Transverse colon (tissue), 4 donors: ENCODE measurements at regions not wholly inside any gene's neighbourhood (a gene's known extent, or its start where the extent isn't known, plus 50 kb on each side); places are given as distances from the start of the nearest gene placed in this dataset.
"Not testable (repeated sequence)": the region's sequence is repeated elsewhere in the genome, so short reads cannot be mapped to it uniquely, and the experiment has no call there.

Source experiments
- DNase-seq: peaks from one replicate; pipeline ENCODE4 v3.0.0-alpha.2; 2019
- H3K27ac ChIP-seq, 4 donors: fragments of 200-600 bp; sonication (generic); 2 replicates each; pipeline ENCODE4 v1.5.1; 2016 to 2018; ENCODE audit warnings: inconsistent platforms in 4 of 4
- H3K27me3 ChIP-seq: fragments of 200-600 bp; sonication (generic); 2 replicates; pipeline ENCODE4 v1.5.1; 2017; ENCODE audit warnings: inconsistent platforms
- H3K36me3 ChIP-seq, 4 donors: fragments of 200-600 bp; sonication (generic); 2 replicates each; pipeline ENCODE4 v1.5.1; 2017 to 2019; ENCODE audit warnings: inconsistent platforms in 4 of 4
- H3K4me1 ChIP-seq, 4 donors: fragments of 200-600 bp; sonication (generic); 2 replicates each; pipeline ENCODE4 v1.5.1; 2017 to 2020; ENCODE audit warnings: inconsistent platforms in 4 of 4
- H3K4me3 ChIP-seq, 4 donors: fragments of 200-600 bp; sonication (generic); 1 replicate in 1 of 4; 2 replicates in 3 of 4; pipeline versions ENCODE4 v1.5.1 to v1.6.1; 2017 to 2019; ENCODE audit warnings: inconsistent platforms in 4 of 4
- H3K9me3 ChIP-seq, 2 donors: fragments of 200-600 bp; sonication (generic); 2 replicates each; pipeline ENCODE4 v1.5.1; 2017 to 2019; ENCODE audit warnings: inconsistent platforms in 2 of 2
- CTCF ChIP-seq, 5 experiments: fragments of 200-600 bp in 3 of 5; fragments of 450-650 bp in 2 of 5; sonication (generic) in 3 of 5; IDR thresholded peaks; 1 replicate in 2 of 5; 2 replicates in 3 of 5; pipeline ENCODE4 v1.5.1; 2016 to 2017; ENCODE audit warnings: antibody characterized with exemption in 5 of 5, inconsistent platforms in 3 of 5, mild to moderate bottlenecking in 2 of 5, moderate library complexity in 1 of 5
- EP300 ChIP-seq: sonication (generic); formaldehyde crosslinking; IDR thresholded peaks from one replicate; pipeline ENCODE4 v1.6.1; 2017; ENCODE audit warnings: antibody characterized with exemption, low read depth
- POLR2A ChIP-seq: fragments of 450-650 bp; IDR thresholded peaks from one replicate; pipeline ENCODE4 v1.6.1; 2016; ENCODE audit warnings: antibody characterized with exemption, mild to moderate bottlenecking, moderate library complexity
- POLR2AphosphoS5 ChIP-seq, 3 donors: sonication (generic); formaldehyde crosslinking; IDR thresholded peaks; one replicate each; pipeline ENCODE4 v1.6.1; 2016; ENCODE audit warnings: antibody characterized with exemption in 3 of 3
- WGBS, 2 donors: methylation state at CpG; one replicate each; pipeline ENCODE4 v1.1.5; 2018; ENCODE audit warnings: low coverage in 1 of 2; 5-methylcytosine and 5-hydroxymethylcytosine counted together
- in situ Hi-C, 4 donors: fragments of 200-750 bp; cut with MboI; loops; one replicate each; pipeline versions ENCODE4 v1.15.0 to v1.15.1; 2017; ENCODE audit warnings: low sequenced_read_pairs in 3 of 4, low pct_ligation_motif_present in 1 of 4, low pct_unique_long_range_greater_than_20kb in 1 of 4
- intact Hi-C: fragments of 100-400 bp; cut with DNase I; formaldehyde crosslinking; loops from one replicate; pipeline ENCODE4 v1.15.1; 2023; ENCODE audit warnings: low total_unique reads

GRCh38 chr3:137134431-137134830 is 176.6 kb downstream of the IL20RB start:
- intact Hi-C loops (no loop called here), in situ Hi-C loops (no loop called here)
- no peak for DNase-seq
- Histone ChIP-seq H3K4me3 (no peak overlapping the region), H3K27ac (no peak overlapping the region), H3K27me3 (no peaks in the 10 kb centered on the region), H3K36me3 (no peaks in the 10 kb centered on the region), H3K9me3 (no peaks in the 10 kb centered on the region), H3K4me1 (no peaks in the 10 kb centered on the region)
- 33 to 38% methylated on average over 3 to 4 of the region's 4 CpGs for WGBS, 2 donors
- TF ChIP-seq POLR2AphosphoS5 (IDR thresholded peaks at IDR 0.05) (no peak), EP300 (no peak), CTCF (IDR thresholded peaks at IDR 0.05) (no peak), POLR2A (no peak)

GRCh38 chr3:137148406-137148805 is 190.6 kb downstream of the IL20RB start:
- no peak for TF ChIP-seq POLR2A
- TF ChIP-seq POLR2AphosphoS5 (IDR thresholded peaks at IDR 0.05) = no peak
- TF ChIP-seq CTCF (IDR thresholded peaks at IDR 0.05) = no peak
- no peak for TF ChIP-seq EP300
- in situ Hi-C loops = no loop called here
- intact Hi-C loops = no loop called here
- Histone ChIP-seq H3K4me3 (no peak overlapping the region), H3K27me3 (no peaks in the 10 kb centered on the region), H3K27ac (no peak overlapping the region), H3K9me3 (no peaks in the 10 kb centered on the region), H3K4me1 (no peaks in the 10 kb centered on the region), H3K36me3 (no peaks in the 10 kb centered on the region)
- WGBS, 2 donors = 53 to 75% methylated on average over 1 to 3 of the region's 3 CpGs
- no peak for DNase-seq

GRCh38 chr3:137148917-137149316 is 191.1 kb downstream of the IL20RB start:
- no peak for DNase-seq
- Histone ChIP-seq H3K36me3 (no peaks in the 10 kb centered on the region), H3K9me3 (no peaks in the 10 kb centered on the region), H3K27me3 (no peaks in the 10 kb centered on the region), H3K4me1 (no peaks in the 10 kb centered on the region), H3K4me3 (no peak overlapping the region), H3K27ac (no peak overlapping the region)
- intact Hi-C loops (no loop called here), in situ Hi-C loops (no loop called here)
- TF ChIP-seq CTCF (IDR thresholded peaks at IDR 0.05) = no peak
- TF ChIP-seq POLR2AphosphoS5 (IDR thresholded peaks at IDR 0.05) = no peak
- no peak for TF ChIP-seq POLR2A
- no peak for TF ChIP-seq EP300
- WGBS, 2 donors = 28 to 46% methylated on average over 2 of the region's 2 CpGs

- Histone ChIP-seq H3K4me1 (no peaks in the 10 kb centered on the region), H3K27me3 (no peaks in the 10 kb centered on the region), H3K36me3 (no peaks in the 10 kb centered on the region), H3K27ac (no peak overlapping the region), H3K4me3 (no peak overlapping the region), H3K9me3 (no peaks in the 10 kb centered on the region)
- in situ Hi-C loops = no loop called here
- TF ChIP-seq EP300 (no peak), POLR2AphosphoS5 (IDR thresholded peaks at IDR 0.05) (no peak), POLR2A (no peak), CTCF (IDR thresholded peaks at IDR 0.05) (no peak)
- WGBS, 2 donors = 79% methylated on average over 2 to 5 of the region's 5 CpGs
- DNase-seq = no peak
- intact Hi-C loops = no loop called here
Measured at GRCh38 chr3:137150825-137151224, 193.0 kb downstream of the IL20RB start.

- in situ Hi-C loops = not testable (repeated sequence)
Measured at GRCh38 chr3:137153046-137153445, 195.3 kb downstream of the IL20RB start.

More at GRCh38 chr3:137153046-137153445, 195.3 kb downstream of the IL20RB start:
- H3K27me3 ChIP-seq, H3K36me3 ChIP-seq, H3K9me3 ChIP-seq, H3K27ac ChIP-seq, intact Hi-C loops, H3K4me1 ChIP-seq, H3K4me3 ChIP-seq, DNase-seq: not testable (repeated sequence)
- WGBS, 2 donors = 79 to 80% methylated on average over 2 to 5 of the region's 5 CpGs
